ENCODE measurements at regions not wholly inside any gene's neighbourhood (a gene's known extent, or its start where the extent isn't known, plus 50 kb on each side); places are given as distances from the start of the nearest gene placed in this dataset.

DNA sequence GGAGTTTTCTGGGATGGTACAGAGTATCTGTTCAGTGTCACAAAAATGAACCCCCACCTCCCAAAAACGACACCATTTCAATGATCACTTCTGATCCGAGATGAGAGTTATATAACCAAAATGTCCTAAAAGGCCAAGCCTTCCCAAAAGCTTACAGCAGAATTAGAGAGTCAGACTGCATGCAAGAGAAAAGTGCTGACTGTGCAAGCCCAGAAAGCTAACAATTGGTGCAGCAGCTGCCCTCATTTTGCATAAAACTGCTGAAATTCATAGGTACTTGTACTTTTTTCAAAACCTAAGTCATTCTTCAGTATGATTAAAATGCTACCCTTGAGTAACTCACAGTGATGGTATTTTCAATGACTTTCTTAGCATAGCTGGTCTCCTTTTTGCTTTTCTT, 819.6 kb upstream of the ARGLU1 start:
- TF ChIP-seq, protein P1, sequence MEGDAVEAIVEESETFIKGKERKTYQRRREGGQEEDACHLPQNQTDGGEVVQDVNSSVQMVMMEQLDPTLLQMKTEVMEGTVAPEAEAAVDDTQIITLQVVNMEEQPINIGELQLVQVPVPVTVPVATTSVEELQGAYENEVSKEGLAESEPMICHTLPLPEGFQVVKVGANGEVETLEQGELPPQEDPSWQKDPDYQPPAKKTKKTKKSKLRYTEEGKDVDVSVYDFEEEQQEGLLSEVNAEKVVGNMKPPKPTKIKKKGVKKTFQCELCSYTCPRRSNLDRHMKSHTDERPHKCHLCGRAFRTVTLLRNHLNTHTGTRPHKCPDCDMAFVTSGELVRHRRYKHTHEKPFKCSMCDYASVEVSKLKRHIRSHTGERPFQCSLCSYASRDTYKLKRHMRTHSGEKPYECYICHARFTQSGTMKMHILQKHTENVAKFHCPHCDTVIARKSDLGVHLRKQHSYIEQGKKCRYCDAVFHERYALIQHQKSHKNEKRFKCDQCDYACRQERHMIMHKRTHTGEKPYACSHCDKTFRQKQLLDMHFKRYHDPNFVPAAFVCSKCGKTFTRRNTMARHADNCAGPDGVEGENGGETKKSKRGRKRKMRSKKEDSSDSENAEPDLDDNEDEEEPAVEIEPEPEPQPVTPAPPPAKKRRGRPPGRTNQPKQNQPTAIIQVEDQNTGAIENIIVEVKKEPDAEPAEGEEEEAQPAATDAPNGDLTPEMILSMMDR (conservative IDR thresholded peaks at IDR 0.05; ENCODE audit: low read depth, low read length), result no peak
- no peak for TF ChIP-seq EZH2phosphoT487 (IDR thresholded peaks at IDR 0.05; ENCODE audit: borderline replicate concordance, low read length)
- TF ChIP-seq EZH2 (IDR thresholded peaks at IDR 0.05; ENCODE audit: low read length, unreplicated experiment), result no peak

Measured in PC-3 (cell line).